Stimulated activated CD4-positive, alpha-beta T cell treated with anti-CD3 and anti-CD28 coated beads, TNF-alpha, amount 100 ng/mL, for 48 hours (primary cell): ENCODE measurements at regions not wholly inside any gene's neighbourhood (a gene's known extent, or its start where the extent isn't known, plus 50 kb on each side); places are given as distances from the start of the nearest gene placed in this dataset.

ENCODE experiments used
- DNase-seq, 3 donors: peaks; one replicate each; pipeline ENCODE4 v3.0.0-alpha.2; 2020; ENCODE audit warnings: low read depth in 3 of 3

DNA sequence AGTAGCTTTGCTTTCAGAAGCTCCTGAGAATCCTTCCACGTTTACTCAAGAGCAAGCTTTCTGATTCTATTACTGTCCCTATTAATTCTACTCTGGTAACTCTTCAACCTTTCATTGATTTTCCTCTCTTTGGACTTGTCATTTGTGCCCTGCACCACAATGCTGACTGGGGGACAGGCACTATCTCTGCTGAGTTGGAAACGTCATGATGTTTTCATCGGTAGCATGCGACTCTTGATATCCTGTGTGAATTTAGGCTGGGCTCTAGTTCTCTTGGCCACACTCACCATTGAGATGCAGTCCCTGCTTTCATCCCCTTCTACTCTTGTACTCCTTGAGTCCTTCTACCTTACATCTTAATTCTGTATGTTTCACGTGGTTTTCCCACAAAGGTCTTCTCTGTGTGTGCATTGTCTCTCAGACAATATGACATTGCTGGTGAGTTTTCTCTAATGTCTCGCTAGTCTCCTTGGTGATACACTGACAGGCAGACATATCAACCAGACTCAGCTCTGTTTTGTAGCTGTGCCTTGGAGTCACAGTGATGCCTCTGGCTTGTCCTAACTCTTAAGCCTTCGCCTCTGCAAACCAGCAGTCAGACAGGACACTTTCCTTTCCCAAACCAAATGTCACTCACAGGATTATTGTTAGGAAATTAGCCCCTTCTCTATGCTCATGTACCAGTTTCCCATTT lies 223.6 kb upstream of the ADGRL2 start:
- DNase-seq: no peak

DNA sequence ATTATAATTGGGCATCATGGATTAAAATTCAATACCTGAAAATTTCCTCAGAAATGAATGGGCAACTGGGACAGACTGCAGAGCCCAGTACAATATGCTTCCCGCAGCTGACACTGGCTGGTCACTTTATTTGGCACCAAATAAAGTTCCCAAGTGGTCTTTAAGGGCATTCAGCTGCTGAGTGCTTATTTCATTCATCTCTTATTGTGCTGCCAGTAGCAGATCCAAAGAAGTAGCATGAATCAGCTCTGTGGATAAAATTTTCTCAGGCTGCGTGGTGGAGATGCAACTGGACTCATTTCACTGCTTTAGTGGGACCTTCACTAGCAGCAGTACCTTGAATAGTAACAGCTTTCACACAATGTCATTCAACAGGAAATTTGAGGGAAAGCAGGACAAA lies 226.3 kb upstream of the ADGRL2 start:
- DNase-seq: no peak

- DNase-seq: no peak
Measured at GRCh38 chr1:81573458-81573857, 227.3 kb upstream of the ADGRL2 start.

GRCh38 chr1:81571946-81572345 lies 228.8 kb upstream of the ADGRL2 start:
- no peak for DNase-seq

- DNase-seq: no peak
Measured at GRCh38 chr1:81569761-81570160, 231.0 kb upstream of the ADGRL2 start.

GRCh38 chr1:81563632-81564031 lies 237.1 kb upstream of the ADGRL2 start:
- DNase-seq: no peak

DNA sequence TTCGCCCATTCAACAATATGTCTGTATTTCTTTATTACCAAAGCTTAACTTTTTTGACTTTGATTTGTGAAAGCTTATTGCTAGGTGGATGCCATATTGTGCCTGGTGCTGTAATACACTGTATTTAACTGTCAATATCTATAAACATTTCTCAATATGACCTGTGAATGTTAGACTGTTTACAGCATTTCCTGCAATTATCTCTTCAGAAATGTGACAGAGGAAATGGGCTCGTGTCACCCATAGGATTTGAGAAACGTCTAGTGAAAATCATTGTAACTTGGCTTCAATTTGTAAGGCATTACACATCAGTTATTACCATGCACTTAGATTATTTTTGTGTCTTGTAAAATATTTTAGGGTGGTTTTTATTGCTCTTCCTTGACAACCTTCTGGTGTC lies 237.8 kb upstream of the ADGRL2 start:
- no peak for DNase-seq

DNA sequence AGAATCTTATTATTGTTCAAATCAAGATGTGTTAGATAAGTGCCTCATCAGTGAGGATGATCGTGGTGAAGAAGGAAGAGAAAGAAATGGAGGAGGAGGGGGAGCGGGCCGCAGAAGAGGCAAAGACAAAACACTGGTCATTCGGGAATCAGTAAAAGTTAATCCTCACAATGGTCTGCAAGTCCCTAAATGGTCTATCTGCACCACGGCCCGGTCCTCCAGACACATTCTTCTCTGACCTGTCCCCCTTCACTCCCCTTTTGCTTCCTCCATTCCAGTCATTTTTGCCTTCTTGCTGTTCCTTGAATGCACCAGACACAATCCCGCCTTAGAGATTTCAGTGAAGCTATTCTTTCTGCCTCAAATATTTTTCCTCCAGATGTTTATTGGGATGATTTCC lies 240.1 kb upstream of the ADGRL2 start:
- no peak for DNase-seq

DNA sequence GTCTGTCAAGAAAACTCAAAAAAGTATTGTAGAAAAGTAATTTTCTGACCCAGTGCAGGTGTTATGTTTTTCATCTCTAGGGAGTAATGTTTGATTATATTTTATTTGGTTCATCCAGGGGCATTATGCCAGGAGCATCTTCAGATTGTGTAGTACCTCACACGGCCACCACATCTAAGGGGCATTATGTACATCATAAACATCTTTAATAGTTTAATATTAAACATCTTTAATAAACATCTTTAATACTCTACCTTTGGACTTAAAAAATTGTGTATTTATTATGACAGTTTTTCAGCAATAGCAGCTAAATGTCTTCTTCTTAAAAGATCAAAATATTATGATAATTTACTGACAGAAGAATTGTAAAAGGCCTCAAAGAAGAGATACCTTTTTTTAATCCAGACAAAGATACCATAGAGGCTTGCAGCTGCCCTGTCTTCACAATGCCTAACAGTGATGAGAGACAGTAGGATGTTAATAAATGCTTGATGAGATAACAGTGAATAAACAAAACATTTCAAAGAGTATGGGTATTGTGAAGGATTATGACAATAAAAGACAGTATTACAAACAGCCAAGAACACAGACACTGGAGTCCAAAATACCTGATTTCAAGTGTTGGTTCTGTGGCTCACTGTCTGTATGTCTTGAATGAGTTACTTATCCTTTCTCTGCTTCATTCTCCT lies 240.9 kb upstream of the ADGRL2 start:
- no peak for DNase-seq

DNA sequence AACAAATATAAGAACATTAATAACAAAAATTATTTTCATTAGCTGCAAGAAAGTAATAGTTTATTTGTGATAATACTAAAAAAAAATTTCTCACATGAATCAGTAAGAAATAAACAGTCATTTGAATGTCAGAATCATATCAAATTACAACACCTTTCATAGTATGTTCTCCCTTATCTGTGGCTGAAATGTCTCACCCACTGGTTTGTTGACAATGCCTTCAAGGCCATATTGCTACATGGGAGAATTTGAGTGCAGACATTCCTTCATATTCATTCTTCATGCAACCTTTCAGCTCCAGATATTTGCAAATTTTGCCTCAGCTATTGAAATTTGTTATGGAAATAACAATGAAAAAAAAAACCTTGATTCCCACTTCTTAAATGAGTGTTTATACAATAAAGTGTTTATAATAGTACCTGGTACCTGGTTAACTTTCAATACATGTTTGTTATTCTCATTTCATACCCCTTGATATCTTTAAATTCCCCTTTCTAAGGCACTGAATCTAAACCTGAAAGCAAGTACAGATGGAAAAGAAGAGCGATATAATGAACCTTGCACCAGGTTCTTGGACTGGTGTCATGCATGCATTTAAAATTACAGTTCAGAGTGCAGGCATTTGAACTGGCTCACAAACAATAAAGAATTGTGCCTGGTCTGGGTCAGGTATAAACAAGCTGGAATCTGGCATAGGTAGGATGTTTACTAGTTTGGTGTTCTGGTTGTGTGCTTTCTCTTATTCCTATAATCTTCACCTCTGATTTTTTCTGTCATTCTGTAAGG lies 242.2 kb upstream of the ADGRL2 start:
- no peak for DNase-seq

DNA sequence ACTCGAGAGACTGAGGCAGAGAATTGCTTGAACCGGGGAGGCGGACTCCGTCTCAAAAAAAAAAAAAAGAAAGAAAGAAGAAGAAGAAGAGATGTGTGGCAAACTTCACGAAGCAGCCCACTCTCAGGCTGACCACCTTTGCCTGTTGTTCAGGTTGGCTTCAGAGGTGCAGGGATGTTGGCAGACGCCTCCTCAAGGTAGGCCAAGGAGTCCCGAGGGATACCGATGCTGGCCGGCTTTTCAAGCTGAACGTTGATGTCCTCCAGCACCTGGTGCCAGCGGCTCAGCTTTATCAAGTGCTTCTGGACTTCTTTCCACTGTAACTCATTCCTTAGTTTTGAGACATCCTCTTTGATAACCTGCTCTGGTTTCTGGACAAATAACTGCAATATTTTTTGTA lies 243.8 kb upstream of the ADGRL2 start:
- DNase-seq: no peak

DNA sequence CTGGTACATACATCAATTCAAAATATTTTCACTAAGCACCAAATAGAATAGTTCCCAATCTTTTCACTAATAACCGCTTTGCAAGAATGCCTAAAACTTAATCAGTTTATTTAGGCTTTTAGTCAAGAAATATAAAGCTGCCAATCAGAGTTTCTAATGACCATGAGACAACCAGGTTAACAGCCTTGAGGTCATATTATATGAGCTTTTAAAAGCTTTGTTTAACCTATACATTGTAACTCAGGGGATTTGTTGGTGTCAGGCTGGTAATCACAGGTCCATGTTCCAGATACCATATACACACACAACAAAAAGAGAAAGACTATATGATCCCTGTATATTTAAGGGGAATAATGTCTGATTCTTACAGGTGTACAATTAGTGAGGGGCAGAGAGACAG lies 246.2 kb upstream of the ADGRL2 start:
- no peak for DNase-seq

- no peak for DNase-seq
Measured at GRCh38 chr1:81554108-81554507, 246.6 kb upstream of the ADGRL2 start.

GRCh38 chr1:81553503-81553902 lies 247.2 kb upstream of the ADGRL2 start:
- no peak for DNase-seq

GRCh38 chr1:81551946-81552345 lies 248.8 kb upstream of the ADGRL2 start:
- no peak for DNase-seq

DNA sequence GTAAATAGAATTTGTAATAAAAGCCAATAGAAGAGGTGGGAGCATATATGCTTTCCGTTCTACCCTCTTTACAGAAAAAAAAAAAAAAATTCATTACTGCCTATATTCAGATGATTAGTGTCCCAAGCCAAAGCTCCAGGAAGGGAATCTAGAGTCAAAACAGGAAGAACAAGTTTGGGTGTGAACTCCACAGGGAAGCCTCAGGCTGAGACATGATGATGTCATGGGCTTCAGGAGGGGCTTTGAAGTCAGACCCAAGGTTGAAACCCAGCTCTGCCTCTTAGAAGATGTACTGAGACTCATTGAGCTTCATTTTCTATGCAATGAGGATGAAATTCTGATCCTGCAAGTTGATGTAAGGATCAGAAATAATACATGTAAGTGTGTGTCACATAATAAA lies 250.0 kb upstream of the ADGRL2 start:
- no peak for DNase-seq

DNA sequence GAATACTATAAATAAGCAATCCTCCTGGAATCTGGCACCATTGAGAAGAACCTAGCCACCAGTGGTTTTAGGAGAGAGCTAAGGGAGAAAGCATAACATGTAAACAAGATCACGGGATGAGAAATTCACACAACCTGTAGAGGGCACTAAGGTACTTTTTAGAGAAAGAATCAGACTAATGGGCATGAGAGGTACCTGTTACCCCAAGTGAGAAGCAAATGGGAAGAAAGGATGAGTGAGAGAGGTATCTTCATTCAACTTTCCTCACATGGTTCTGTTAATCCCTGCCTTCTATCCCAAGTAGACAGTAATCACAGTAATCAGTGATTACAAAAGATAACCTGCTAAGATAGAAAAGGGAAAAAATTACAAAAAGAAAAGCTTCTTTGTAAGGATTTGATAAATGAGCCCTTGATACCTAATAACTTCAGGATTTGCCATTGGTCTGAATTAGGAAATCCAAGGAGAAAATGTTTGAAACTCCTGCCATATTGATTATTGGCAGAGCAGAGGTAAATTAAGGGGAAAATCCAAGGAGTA lies 251.1 kb upstream of the ADGRL2 start:
- DNase-seq: no peak

DNA sequence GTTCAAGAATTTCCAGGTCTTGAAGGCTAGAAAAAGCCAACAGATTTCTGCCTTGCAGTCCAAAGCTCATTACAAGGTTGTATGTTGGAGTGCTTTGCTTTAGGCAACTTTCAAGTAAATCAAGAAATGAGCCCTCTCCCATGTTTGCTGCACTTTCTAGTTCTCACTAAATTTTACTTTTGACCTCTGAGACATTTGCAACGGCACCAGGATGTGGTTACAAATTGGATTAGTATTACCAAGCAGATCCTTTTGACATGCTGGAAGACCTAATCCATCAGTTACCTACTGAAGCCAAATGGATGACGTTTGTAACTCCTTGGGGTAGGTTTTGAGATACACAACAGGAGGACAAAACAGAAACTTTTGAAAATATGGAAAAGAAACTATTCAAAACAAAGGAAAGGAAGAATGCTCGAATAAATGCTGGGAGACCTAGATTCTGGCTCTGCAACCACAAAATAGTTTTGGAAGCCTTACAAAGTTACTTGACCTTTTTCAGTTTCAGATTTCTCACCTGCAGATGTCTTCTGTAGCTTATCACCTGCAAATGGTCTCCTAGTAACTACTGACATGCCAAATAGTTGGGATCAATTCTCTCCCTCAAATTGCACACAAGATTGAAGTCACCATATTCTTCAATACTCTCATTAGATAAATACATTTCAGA lies 251.7 kb upstream of the ADGRL2 start:
- no peak for DNase-seq

- no peak for DNase-seq
Measured at GRCh38 chr1:81547912-81548303, 252.8 kb upstream of the ADGRL2 start.

DNA sequence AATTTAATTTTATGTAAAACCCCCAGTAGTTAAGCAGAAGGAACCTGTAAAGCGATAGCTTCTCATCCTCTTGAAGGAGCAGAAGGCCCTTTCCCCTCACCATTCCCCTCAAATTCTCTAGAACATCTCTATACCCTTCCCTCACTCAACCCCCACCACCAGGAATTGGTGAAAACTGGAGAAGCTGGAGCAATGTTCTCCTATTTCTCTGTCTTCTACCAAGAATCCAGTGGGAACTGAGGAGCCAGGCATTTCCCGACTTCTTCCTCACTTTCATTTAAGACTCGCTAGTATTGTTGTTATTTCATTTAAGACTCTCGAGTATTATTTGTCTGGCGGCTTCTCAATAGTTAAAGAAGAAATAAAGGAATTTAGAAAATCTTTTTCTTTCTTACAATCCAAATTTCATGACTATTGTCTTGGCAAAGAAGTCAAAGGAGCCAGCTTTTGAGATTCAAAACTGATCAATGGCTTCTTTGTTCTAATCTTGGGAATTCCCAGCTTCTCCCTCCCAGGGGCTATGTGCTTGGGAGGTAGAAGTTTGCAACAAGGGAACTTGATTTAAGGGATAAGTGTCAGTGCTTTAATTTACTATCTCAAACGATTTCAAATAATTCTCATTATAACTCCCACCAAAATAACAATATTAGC lies 253.3 kb upstream of the ADGRL2 start:
- no peak for DNase-seq

DNA sequence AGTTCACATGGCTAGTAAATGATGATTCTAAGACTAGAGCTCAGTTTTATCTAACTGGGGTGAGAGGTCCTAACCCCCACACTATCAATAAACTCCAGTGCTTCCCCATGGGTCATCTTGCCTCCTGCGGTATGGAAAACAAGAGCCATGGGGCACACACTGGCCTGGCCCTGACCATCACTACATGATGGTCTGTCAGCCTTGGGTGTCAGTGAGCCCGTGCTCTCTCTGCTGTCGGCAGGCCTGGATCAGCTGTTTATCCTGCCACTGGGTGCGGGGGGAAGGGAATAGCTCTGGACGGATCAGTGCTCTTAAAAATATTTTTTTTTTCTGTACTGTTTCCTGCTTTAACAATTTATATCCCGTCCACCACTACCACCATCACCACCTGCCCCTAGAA lies 255.0 kb upstream of the ADGRL2 start:
- DNase-seq: no peak

DNA sequence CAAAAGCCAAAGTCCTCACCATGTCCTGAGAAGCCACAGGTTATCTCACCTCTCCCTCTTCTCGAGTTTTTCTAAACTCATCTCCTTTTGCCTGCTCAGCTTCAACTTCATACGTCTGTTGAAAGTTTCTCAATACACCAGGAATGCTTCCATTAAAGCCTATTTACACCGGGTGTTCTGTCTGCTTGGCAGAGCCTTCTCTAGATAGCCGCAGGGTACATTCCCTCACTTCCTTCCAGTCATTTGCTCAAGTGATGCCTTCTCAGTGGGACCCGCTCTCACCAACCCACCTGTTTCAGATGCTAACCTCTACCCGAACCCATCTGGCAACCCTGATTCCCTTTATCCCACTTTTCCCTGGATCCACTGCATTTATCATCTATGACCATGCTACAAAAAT lies 257.0 kb upstream of the ADGRL2 start:
- DNase-seq: no peak
